NOMO-1 treated with dmso at 0.1 percent for 144 hours (cell line): ENCODE measurements at regions not wholly inside any gene's neighbourhood (a gene's known extent, or its start where the extent isn't known, plus 50 kb on each side); places are given as distances from the start of the nearest gene placed in this dataset.

Experiments
- DNase-seq: peaks from one replicate; lab custom pipeline; 2025; ENCODE audit not compliant: unreplicated experiment; lab: John Stamatoyannopoulos, UW

DNA sequence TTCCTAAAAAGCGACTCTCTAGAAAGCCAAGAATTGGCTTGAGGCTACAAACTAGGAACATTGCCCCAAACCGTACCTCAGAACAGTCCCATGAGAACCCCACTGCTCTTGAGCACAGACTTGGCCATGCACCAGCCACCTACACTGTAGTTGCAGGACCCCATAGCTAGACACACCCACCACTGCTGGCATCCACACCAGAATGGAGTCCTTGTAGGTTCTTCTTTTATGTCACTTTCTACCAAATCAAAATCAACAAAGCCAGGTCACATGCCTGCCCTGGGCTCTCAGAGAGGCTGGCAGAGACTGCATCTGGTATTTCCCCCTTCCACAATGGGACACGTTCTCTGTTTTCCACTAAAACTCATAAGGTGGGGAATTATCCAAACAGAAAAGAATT, 290.5 kb downstream of the SHOX2 start:
- DNase-seq = no peak

DNA sequence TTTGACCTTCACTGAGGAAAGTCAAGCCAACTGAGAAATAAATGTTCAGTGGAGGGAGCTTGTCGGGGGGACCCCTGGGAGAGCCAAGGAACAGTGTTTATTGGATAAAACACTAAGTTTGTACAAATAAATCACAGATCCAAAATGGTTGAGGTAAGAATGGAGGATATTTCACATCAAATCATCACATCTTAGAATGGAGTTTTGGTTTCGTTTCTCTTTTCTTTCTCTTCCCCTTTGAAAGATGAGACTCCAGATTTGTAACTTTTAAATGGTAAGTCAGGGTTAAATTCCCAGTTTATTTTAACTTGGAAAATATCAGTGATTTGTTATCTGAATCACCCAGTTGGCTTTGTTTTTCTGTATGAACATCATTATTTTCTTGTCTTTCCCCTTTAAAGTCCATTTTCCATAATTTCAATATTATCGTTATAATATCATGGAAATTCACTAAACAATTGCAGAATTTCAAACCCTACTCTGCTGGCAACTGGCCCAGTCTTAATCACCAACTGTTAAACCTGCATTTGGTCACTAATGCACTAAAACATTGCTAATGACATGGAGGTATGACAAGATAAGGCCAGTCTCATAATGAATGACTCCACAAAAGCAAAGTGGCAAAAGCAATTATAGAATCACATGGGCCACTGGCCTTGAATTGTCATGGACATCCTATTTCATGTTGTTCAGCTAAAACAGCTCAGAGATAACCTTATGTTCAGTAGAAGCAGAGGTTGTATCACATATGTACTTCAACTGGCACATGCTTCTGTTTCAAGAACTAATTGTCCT, 295.1 kb downstream of the SHOX2 start:
- DNase-seq = no peak

- DNase-seq = no peak
Observed at GRCh38 chr3:157807280-157807679, 298.9 kb downstream of the SHOX2 start.

GRCh38 chr3:157805538-157805937, 300.7 kb downstream of the SHOX2 start:
- no peak for DNase-seq

DNA sequence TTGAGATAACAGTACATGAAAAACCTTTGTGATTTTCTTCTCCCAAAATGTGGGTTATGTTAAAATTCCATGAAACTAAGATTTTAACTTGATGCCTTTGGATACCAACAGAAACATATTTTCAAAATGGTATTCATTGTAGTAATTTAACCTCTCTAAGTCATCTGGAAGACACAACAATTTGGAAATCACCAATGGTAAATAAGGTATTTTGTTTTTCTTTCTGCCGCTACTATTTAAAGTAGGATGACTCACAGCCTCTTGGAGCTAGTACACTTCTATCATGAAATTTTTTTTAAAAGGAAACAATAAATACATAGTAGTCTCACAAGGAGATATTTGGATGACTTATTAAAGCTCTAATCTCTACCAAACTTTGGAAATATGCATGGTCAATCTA, 291.6 kb upstream of the VEPH1 start:
- DNase-seq = no peak

- no peak for DNase-seq
Observed at GRCh38 chr3:157793745-157794144, 290.5 kb upstream of the VEPH1 start.

GRCh38 chr3:157789162-157789561, 285.9 kb upstream of the VEPH1 start:
- no peak for DNase-seq

DNA sequence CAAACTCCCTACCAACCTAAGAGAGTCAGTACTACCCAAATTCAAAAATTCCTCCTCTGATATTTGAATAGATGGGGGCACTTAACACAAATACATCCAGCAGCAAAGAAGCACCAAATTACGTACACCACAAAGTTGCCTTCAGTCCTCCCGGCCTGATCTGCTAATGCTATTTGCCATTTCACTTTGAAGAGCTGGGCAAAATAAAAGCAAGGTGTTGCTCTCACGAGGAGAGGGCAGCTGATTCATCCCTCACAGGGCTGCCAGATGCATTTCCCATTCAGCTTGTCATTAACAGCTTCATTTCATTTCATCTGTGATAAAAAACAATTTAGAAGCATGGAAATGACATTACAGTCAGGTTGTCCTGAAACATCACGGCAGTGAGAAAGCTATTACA, 283.4 kb upstream of the VEPH1 start:
- no peak for DNase-seq

GRCh38 chr3:157786211-157786610, 283.0 kb upstream of the VEPH1 start:
- DNase-seq = no peak

DNA sequence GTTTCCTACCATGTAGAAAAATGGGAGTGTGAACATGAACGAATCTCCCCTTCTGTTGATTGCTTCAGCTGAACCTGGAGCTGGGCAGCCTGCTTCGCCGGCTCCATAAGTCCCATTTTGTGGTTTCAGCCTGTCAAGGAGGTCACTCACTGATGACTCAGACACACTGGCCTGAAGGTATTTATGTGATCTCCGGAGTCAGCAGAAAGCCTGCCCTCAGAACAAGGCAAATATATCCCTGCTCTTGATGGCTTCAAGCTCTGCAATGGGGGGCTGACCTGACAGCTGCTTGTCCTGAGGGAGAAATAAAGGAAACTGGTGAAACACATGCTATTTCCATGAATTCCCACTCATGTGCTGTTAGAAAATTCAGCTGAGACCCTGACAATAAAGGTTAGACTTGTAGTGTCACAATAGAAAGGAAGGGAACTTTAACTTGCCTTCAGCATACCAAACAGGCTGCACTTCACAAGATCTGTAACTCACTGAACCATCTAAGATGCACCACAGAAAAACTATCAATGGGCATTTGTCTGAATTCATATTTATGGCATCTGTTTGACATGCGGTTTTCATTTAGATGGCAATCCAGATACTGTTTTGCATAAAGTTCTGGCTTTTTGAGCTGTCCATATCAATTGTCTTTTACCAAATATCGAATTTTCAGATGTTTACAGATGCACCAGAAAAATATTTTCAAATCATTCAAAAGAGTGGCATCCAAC, 282.0 kb upstream of the VEPH1 start:
- DNase-seq = no peak

DNA sequence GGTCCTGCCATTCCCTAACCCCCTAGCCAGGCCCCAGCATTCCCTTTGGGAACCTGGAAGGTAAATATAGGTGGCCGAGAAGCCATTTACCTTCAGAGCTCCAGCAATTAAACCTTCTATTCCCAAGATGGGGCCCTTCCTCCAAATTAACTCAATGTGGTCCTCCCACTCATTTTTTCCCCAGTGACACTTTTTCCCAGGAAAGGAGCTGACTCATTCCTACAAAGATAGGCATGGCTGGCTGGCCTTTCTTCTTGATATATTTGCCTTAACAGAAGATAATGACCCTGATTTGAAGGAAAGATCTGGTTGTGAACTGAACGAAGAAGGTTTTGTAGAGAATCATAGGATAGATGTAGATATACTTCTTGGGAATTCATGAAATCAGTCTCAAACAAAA, 279.0 kb upstream of the VEPH1 start:
- DNase-seq = no peak

DNA sequence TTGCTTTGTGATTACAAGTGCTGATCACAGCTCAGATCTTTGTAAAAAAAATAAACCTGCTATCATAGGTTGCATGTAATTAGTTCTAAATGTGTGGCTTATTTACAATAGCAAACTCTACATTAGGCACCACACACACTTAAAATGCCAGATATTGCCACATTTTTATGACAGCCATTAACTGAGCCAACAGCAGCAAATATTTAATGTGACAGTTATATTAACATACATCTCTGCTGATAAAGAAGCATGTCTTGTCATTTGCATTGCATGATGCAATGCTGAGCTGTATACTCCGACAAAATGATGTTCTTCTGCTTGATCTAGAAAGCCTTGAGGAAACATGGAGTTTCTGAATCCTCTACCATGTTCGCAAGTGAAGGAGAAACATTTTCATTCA, 273.6 kb upstream of the VEPH1 start:
- DNase-seq = no peak

DNA sequence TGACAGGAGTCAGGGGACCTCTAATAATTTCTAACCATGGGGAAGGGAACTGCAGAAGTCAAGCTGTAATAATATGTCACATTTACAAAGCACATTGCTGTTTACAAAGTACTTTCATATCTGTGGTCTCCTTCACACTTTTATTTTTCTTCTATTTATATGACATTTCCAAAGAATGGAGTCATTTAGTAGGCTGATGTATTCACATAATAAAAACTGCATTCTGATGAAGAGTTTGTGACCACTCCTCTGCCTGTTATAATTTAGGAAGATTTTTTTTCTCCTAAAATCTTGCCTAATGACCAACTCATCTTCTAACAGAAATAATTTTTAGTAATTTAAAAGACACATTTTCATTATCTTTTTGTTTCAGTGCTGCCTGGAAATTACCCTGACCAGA, 272.2 kb upstream of the VEPH1 start:
- no peak for DNase-seq

GRCh38 chr3:157769378-157769777, 266.2 kb upstream of the VEPH1 start:
- DNase-seq = no peak

- no peak for DNase-seq
Observed at GRCh38 chr3:157767607-157768006, 264.4 kb upstream of the VEPH1 start.

DNA sequence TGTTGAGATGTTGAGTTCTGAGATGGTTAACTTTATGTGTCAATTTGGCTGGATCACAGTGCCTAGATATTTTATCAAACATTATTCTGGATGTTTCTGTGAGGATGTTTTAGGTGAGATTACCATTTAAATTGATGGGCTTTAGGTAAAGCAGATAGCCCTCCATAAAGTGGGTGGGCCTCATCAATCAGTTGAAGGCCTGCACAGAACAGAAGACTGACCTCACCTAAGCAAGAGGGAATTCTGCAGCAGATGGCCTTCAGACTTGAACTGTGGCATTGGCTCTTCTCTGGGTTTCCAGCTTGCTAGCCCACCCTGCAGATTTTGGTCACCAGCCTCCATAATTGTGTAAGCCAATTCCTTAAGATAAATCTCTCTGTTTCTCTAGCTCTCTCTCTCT, 260.4 kb upstream of the VEPH1 start:
- no peak for DNase-seq

DNA sequence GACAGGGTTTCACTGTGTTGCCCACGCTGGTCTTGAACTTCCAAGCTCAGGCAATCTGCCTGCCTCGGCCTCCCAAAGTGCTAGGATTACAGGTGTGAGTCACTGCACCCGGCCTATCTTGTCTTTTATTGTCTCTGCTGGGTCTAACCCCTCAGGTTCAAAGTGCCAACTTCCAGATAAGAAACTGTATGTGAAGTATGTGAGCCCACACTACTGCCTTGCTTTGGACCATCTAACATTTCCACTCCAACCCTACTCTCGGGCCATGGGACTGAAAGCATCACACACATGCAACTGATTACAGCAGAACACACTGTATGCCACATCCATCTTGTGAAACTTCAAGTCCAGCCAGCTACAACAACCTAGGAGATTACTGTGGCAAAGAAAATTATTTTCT, 256.1 kb upstream of the VEPH1 start:
- no peak for DNase-seq

DNA sequence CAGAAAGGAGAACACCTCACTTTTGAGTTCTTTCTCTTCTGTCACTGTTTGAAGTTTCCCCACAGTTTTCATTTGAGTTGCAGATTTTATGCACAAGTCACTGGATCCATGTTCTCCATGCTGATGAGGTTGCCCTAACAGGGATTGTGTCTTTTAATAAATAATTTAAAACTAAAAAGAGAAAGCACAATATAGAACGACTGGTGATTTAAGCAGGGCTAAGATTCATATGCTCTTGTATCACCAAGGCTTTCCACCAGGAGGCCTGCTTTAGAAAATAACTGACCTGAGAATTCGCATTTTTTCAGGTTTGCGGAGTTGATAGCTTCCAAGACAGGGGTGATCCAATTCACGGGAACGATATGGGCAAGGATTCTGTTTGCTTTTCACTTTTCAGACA, 252.0 kb upstream of the VEPH1 start:
- no peak for DNase-seq

DNA sequence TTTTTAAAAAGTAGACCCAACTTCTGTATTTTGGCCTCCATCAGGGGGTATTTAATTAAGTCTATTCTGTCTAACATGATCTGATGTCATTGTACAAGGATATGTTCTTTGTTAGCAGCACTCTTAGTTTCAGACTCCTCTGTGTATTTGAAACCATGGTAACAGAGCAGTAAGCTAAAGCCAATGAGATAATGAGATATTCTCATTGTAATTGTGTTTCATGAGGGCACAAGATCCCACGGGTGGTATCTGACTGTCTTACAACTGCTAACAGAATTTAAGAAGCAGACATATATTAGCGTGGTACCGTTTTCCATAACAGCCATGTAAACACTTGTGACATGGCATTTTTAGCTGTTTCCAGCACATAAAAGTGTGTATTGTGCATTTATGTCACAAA, 251.2 kb upstream of the VEPH1 start:
- no peak for DNase-seq

- no peak for DNase-seq
Observed at GRCh38 chr3:157753787-157754136, 250.5 kb upstream of the VEPH1 start.

- no peak for DNase-seq
Observed at GRCh38 chr3:157752956-157753786, 250.0 kb upstream of the VEPH1 start.

DNA sequence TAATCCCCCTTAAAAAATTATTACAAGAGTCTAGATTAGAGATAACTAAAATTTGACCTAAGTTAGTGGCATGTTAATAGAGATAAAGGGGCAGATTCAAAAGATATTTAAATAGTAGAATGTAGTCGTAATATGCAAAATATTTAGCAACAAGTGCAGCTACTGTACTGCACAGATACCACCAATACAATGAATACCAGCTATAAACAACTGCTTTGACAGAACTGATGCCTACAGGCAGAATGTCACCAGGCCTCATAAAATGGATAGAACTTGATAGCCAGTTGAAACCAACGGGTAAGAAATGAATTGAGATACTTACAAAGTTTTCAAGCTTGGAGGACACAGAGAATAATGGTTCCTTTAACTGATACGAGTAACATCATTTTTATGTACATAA, 249.3 kb upstream of the VEPH1 start:
- no peak for DNase-seq
